GM19468 (cell line): ENCODE measurements at regions not wholly inside any gene's neighbourhood (a gene's known extent, or its start where the extent isn't known, plus 50 kb on each side); places are given as distances from the start of the nearest gene placed in this dataset.
"Not testable (repeated sequence)": the region's sequence is repeated elsewhere in the genome, so short reads cannot be mapped to it uniquely, and the experiment has no call there.

ENCODE experiments used
- ATAC-seq: cut with Tn5 transposase; IDR thresholded peaks from one replicate; pipeline ENCODE4 v1.9.1; 2021; ENCODE audit warnings: mild to moderate bottlenecking, moderate library complexity, moderate number of reproducible peaks; ENCODE audit not compliant: unreplicated experiment; ENCODE audit errors: extremely low read depth

GRCh38 chr6:33897189-33897780 lies 93.5 kb upstream of the MLN start:
- ATAC-seq = no peak

DNA sequence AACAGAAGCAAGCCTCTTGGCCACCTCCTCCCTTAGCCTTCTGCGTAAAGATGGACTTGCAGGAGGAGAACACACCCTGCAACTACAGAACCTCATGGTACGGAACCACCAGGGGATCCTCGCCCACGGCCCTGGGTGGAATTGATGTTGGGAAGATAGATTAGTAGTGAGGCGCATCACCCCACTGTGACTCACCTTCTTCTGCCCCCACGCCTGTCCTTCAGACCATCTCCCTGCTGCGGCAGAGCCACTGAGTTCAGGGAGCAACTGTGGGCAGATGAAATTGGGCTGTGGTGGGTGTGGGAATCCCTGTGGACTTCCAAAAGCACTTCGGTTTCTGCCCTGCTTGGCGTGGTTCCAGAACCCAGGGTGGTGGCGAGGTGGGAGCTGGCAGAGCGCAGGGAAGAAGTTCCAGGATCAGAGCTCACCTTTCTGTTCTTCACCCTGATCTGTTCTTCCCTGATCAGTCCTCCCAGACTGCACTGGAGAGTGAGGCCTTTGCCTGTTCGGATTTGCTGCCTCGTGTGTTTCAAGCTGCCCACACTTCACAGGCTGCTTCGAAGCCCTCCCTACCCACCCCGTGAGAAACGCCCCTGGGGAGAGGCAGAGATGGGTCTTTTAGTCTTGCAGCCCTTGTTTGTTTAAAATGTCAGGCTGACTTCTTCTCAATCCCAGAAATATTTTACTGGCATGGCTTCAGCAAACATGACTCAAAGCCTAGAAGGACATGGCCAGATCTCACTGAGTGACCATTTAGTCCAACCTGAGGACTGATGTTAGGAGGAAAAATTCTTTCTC lies 92.8 kb upstream of the MLN start:
- ATAC-seq = no peak

- no peak for ATAC-seq
Measured at GRCh38 chr6:33895988-33896387, 92.2 kb upstream of the MLN start.

DNA sequence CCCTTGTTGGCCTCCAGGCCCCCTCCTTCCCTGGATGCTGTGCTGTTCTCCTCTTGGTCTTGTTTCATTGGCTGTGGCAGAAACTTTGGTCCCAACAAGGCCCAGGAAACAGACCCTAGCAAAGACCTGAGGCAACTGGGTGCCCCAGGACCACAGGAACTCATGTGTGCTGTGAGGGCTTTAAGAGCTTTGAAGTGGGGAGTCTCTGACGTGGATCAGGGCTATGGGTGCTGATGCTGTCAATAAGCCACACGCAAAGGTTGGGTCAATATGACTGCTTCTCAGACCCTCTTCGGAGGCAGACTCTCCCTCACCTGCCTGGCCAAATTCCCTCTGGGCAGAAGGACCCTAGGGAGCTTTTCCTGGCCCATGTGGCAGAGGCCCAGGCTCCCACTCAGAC lies 91.5 kb upstream of the MLN start:
- ATAC-seq = no peak

DNA sequence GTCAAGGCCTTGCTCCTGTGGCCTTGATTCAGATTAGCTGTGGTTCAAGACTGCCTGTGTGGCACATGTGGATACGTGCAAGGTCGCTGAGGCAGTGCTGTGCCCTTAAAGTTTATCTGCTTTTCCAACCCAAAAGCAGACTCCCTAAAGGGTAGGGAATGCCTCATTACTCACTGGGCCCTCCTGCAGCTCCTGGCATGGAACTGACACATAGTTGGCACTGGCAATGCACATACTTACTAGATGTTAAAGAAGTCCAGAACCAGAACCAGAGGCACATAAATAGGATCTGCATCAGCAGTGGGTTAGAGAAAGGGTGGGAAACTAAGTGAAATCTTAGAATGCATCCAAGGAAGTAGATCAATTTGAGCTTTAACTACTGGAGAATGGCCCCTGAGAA lies 90.6 kb upstream of the MLN start:
- no peak for ATAC-seq

- no peak for ATAC-seq
Measured at GRCh38 chr6:33892581-33893346, 89.0 kb upstream of the MLN start.

GRCh38 chr6:33888664-33889200 lies 84.9 kb upstream of the MLN start:
- ATAC-seq = no peak

DNA sequence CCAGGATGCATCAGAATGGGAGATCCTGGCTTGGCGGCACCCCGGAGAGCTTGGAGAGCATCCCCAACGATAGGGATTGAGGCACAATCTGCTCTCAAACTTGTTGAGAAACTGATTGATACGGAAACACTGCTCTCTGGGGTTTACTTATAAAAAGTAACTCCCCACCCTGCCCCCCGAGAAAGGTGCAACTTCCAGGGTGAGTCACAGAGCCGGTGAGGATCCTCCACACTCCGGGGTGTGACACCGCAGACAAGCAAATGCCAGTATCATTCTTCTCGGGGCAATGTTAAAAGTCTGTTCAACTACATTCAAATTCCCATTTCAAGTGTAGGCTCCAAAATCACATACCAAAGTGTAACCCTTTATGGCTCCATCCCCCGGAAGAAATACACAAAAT lies 84.4 kb upstream of the MLN start:
- ATAC-seq = no peak

GRCh38 chr6:33886673-33887144 lies 82.9 kb upstream of the MLN start:
- ATAC-seq = no peak

GRCh38 chr6:33885132-33886057 lies 81.6 kb upstream of the MLN start:
- no peak for ATAC-seq

DNA sequence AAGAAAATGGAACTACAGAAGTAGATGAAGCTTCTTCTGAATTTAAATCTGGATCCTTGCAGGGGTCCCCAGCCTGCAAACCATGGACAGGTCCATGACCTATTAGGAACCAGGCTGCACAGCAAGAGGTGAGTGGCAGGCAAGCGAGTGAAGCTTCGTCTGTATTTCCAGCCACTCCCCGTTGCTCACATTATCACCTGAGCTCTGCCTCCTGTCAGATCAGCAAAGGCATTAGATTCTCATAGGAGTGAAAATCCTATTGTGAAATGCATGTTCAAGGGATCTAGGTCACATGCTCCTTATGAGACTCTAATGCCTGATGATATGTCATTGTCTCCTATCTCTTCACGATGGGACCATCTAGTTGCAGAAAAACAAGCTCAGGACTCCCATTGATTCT lies 79.8 kb upstream of the MLN start:
- ATAC-seq = not testable (repeated sequence)

DNA sequence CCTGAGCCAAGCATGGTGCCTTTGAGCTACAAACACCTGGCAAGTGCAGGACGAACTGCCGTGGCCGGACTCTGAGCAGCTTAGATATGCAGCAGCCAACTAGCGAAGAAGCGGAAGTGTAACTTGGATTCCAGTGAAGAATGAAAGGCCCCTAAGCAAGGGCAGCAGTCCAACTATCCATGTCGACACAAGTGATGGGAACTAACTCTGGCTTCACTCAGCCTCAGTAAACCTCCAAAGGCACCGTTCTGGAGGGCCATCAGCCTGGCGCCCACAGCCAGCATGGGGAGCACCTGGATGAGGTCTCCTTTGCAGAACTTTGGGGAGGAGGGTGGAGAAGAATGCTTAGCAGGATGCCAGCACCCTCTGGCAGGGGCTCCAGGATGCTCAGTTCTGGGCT lies 78.4 kb upstream of the MLN start:
- no peak for ATAC-seq

- no peak for ATAC-seq
Measured at GRCh38 chr6:33880766-33881165, 77.0 kb upstream of the MLN start.

DNA sequence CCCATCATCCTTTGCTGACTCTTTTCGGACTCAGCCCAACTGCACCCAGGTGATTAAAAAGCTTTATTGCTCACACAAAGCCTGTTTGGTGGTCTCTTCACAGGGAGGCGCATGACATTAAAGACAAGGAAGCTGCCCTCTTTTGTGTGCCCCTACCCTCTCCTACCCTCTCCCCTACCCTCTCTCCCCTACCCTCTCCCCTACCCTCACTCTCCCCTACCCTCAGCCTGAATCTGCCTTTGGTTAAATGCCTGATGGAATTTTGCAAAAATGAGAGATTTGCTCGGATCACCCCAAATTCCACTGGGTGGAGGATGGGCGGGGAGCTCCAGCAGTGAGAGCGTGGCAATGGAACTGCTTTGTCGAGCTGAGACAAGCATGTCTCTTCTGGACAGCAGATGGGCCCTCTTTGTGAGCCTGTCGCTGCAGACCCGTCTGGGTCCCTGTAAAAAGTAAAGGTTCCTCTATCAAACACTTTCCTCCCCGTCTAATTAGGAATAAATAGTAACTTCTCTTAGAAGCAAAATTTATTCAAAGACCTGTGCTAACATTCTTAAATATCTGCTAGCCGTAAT lies 76.4 kb upstream of the MLN start:
- ATAC-seq = no peak

DNA sequence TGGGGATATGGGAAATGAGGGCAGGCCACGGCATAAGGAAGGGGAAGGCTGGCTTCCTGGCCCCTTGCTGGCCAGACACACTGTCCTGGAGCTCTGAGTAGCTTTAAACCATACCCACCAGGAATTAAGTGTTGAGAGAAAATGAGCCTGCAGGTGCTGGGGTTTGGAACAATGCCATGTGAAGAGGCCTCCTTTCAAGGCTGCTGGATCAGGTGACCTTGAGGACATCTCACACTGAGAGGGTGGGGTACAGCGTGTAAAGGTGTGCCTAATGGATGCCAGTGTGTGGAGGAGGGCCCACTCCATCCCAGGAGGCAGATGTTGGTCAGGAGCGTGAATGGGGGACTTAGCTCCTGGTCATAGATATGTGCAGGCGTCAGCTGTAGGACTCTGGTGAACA lies 74.8 kb upstream of the MLN start:
- no peak for ATAC-seq

DNA sequence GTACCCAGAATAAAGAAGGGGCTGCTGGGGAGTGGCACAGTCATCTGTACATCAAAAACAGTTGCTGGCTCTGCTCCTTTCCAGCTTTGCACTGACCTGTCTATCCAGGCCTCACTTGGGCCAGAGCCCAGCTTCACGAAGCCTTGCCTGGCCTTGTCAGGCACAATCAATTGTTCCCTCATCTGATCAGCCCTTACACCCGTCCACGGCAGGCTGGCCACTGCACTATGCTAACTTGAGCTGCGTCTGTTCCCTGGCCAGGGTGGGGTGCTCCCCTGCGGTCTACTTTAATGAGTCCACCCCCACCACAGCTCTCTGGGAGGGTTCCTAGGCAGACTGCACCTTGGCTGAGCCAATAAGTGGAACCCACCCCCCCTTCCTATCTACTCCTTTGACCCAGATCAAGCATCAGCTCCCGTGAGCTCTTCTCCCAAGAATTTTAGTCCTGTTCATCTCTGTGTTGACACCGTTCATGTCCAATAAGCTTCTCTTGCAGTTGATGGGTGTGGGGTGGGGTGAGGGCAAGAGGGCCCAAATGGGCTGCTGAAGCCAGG lies 74.3 kb upstream of the MLN start:
- no peak for ATAC-seq

DNA sequence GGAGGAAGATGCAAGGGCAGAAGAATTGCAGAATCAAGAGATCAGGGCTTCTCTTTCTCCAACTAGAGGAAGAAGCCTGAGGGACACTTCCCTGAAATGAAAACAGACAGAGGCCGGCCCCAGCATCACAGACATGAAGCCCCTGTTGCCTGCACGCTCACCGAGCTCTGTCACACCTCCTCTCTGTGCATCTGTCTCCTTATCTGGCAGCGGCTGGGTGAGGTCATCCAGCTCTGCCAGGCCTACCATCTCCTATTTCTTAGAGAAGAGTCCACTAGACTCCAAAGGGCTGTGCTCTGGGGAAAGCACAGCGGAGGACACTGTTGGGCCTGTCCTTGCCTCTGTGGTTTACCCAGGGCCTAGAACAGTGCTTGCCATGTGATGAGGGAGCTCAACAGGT lies 71.9 kb upstream of the MLN start:
- no peak for ATAC-seq

- ATAC-seq = no peak
Measured at GRCh38 chr6:33875141-33875581, 71.4 kb upstream of the MLN start.

- no peak for ATAC-seq
Measured at GRCh38 chr6:33874136-33874760, 70.4 kb upstream of the MLN start.
